Psoas muscle (tissue), 7 donors: ENCODE measurements at regions not wholly inside any gene's neighbourhood (a gene's known extent, or its start where the extent isn't known, plus 50 kb on each side); places are given as distances from the start of the nearest gene placed in this dataset.
"Not testable (repeated sequence)": the region's sequence is repeated elsewhere in the genome, so short reads cannot be mapped to it uniquely, and the experiment has no call there.

ENCODE experiments used
- ATAC-seq, 4 donors: fragments of 200-7000 bp; cut with Tn5 transposase; one replicate each; pipeline ENCODE4 v1.9.1; 2020; ENCODE audit warnings: moderate library complexity in 3 of 4, mild to moderate bottlenecking in 2 of 4
- DNase-seq, 2 donors: peaks; one replicate each; pipeline ENCODE4 v3.0.0-alpha.2; 2020
- H3K27ac ChIP-seq: fragments of 200-600 bp; one replicate; pipeline ENCODE4 v1.8.0; 2022
- H3K27me3 ChIP-seq, 3 donors: fragments of 200-600 bp in 1 of 3; one replicate each; pipeline versions ENCODE4 v1.6.1 to v1.8.0; 2013 to 2022; ENCODE audit warnings: low read length in 2 of 3, mild to moderate bottlenecking in 2 of 3, moderate library complexity in 1 of 3; ENCODE audit not compliant: insufficient read depth in 3 of 3
- H3K36me3 ChIP-seq, 2 donors: fragments of 200-600 bp in 1 of 2; one replicate each; pipeline versions ENCODE4 v1.6.1 to v1.8.0; 2013 to 2022; ENCODE audit warnings: low read depth in 1 of 2, mild to moderate bottlenecking in 1 of 2, moderate library complexity in 1 of 2; ENCODE audit not compliant: insufficient read depth in 1 of 2
- H3K4me1 ChIP-seq: fragments of 200-600 bp; one replicate; pipeline ENCODE4 v1.8.0; 2022
- H3K4me3 ChIP-seq: fragments of 200-600 bp; one replicate; pipeline ENCODE4 v1.8.0; 2022; ENCODE audit warnings: mild to moderate bottlenecking
- H3K9me3 ChIP-seq: fragments of 200-600 bp; one replicate; pipeline ENCODE4 v1.8.0; 2022
- WGBS, 3 donors: extraction: QIAGEN DNeasy Blood & Tissue Kit; methylation state at CpG; one replicate each; pipeline versions ENCODE4 v1.1.6 to v1.1.7; 2013; 5-methylcytosine and 5-hydroxymethylcytosine counted together
- intact Hi-C, 2 donors: fragments of 100-400 bp; cut with DNase I; formaldehyde crosslinking; loops; one replicate each; pipeline versions ENCODE4 v1.11.0 to v1.14.2; 2022
- TF ChIP-seq, protein P1 (sequence below): fragments of 200-600 bp; IDR thresholded peaks from one replicate; pipeline ENCODE4 v1.8.0; 2022; ENCODE audit warnings: antibody characterized with exemption
- donor health status: healthy with polysubstance abuse.
- donor health status: DM: no; HTN: no; CAD: no; lungs with moderate emphysema.
- donor health status: Bipolar disorder and iron deficiency.
- donor health status: healthy.
- donor health status: DM: yes; HTN: yes; CAD: no.
- donor health status: DM: no; HTN: no; CAD: no.
- donor health status: DM: yes; HTN: yes; CAD: no.

GRCh38 chr5:67857502-67857901 is 358.1 kb upstream of the PIK3R1 start:
- DNase-seq (no peak), ATAC-seq (no peak)
- WGBS, 3 donors: 91 to 97% (median 94%) methylated on average over 1 of the region's 1 CpG
- Histone ChIP-seq H3K27ac (no peak overlapping the region), H3K4me3 (no peak overlapping the region), H3K4me1 (no peaks in the 10 kb centered on the region), H3K27me3 (no peaks in the 10 kb centered on the region), H3K36me3 (no peaks in the 10 kb centered on the region), H3K9me3 (no peaks in the 10 kb centered on the region)
- intact Hi-C loops: no loop called here
- TF ChIP-seq, protein P1, sequence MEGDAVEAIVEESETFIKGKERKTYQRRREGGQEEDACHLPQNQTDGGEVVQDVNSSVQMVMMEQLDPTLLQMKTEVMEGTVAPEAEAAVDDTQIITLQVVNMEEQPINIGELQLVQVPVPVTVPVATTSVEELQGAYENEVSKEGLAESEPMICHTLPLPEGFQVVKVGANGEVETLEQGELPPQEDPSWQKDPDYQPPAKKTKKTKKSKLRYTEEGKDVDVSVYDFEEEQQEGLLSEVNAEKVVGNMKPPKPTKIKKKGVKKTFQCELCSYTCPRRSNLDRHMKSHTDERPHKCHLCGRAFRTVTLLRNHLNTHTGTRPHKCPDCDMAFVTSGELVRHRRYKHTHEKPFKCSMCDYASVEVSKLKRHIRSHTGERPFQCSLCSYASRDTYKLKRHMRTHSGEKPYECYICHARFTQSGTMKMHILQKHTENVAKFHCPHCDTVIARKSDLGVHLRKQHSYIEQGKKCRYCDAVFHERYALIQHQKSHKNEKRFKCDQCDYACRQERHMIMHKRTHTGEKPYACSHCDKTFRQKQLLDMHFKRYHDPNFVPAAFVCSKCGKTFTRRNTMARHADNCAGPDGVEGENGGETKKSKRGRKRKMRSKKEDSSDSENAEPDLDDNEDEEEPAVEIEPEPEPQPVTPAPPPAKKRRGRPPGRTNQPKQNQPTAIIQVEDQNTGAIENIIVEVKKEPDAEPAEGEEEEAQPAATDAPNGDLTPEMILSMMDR: no peak

DNA sequence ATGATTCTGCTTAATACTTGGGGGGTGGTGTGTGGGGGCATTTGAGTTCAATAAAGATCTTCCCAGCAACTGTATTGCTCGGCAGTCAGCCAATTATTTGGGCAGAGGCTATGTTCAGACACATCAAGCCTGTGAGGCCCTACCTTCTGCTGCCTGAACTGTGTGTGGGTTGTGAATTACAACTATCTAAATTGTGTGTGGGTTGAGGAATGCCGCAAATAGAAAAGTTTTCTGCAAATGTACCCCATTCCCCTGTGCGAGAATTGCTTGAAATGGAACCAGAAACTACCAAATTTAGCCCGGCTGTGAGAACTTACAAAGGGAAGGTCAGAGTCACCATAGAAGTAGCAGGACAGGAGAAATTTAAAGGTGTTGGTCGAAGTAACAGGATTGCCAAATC is 360.0 kb upstream of the PIK3R1 start:
- Histone ChIP-seq H3K27ac (no peak overlapping the region), H3K9me3 (no peaks in the 10 kb centered on the region), H3K27me3 (no peaks in the 10 kb centered on the region), H3K4me1 (no peaks in the 10 kb centered on the region), H3K4me3 (no peak overlapping the region), H3K36me3 (no peaks in the 10 kb centered on the region)
- no peak for ATAC-seq
- 69 to 85% (median 81%) methylated on average over 5 of the region's 5 CpGs for WGBS, 3 donors
- intact Hi-C loops: no loop called here
- TF ChIP-seq, protein P1: no peak
- no peak for DNase-seq

DNA sequence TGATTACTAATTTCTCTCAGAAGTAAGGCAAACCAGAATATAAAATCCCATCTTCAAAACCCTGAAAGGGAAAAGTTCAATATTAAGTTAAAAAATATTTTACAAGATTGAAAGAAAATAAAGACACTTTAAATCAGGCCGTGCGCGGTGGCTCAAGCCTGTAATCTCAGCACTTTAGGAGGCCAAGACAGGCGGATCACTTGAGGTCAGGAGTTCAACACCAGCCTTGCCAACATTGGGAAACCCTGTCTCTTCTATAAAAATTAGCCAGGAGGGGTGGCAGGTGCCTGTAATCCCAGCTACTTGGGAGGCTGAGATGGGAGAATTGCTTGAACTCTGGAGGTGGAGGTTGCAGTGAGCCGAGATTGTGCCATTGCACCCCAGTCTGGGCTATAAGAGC is 364.6 kb upstream of the PIK3R1 start:
- ATAC-seq, intact Hi-C loops, H3K4me3 ChIP-seq, DNase-seq, H3K4me1 ChIP-seq, H3K9me3 ChIP-seq, H3K27me3 ChIP-seq, H3K27ac ChIP-seq, H3K36me3 ChIP-seq: not testable (repeated sequence)
- WGBS, 3 donors: 55 to 78% (median 59%) methylated on average over 5 of the region's 5 CpGs

DNA sequence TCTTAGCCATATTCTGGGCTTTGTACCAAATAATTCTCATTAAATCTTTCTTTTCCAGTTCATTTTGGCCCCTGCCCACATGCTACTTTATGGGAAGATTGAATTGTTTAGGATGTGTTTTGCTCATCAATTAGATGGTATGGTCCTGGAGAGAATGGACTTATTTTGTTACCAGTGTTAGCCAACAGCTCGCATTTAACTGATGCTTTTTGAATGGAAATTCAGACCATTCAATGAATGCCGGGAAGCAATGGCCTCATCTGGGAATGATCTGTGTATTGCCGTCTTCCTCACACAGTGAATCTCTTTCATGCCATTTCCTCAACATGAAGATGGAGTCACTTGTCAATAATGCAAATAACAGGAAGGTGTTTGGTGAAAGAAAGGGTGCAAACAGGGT is 370.6 kb upstream of the PIK3R1 start:
- no peak overlapping the region for H3K27ac ChIP-seq
- no peaks in the 10 kb centered on the region for H3K9me3 ChIP-seq
- 80 to 87% (median 81%) methylated on average over 3 of the region's 3 CpGs for WGBS, 3 donors
- no peak for ATAC-seq
- H3K4me3 ChIP-seq: no peak overlapping the region
- intact Hi-C loops: no loop called here
- TF ChIP-seq, protein P1: no peak
- H3K36me3 ChIP-seq: no peaks in the 10 kb centered on the region
- no peaks in the 10 kb centered on the region for H3K4me1 ChIP-seq
- no peak for DNase-seq
- H3K27me3 ChIP-seq: no peaks in the 10 kb centered on the region

GRCh38 chr5:67842806-67843205 is 372.8 kb upstream of the PIK3R1 start:
- 52 to 64% (median 57%) methylated on average over 3 of the region's 3 CpGs for WGBS, 3 donors
- no peaks in the 10 kb centered on the region for H3K36me3 ChIP-seq
- H3K4me1 ChIP-seq: no peaks in the 10 kb centered on the region
- no peak overlapping the region for H3K4me3 ChIP-seq
- H3K9me3 ChIP-seq: no peaks in the 10 kb centered on the region
- no peaks in the 10 kb centered on the region for H3K27me3 ChIP-seq
- TF ChIP-seq, protein P1: no peak
- H3K27ac ChIP-seq: no peak overlapping the region
- intact Hi-C loops: no loop called here
- DNase-seq (no peak), ATAC-seq (no peak)

DNA sequence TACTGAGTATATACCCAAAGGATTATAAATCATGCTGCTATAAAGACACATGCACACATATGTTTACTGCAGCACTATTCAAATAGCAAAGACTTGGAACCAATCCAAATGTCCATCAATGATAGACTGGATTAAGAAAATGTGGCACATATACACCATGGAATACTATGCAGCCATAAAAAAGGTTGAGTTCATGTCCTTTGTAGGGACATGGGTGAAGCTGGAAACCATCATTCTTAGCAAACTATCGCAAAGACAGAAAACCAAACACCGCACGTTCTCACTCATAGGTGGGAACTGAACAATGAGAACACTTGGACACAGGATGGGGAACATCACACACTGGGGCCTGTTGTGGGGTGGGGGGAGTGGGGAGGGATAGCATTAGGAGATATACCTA is 378.3 kb upstream of the PIK3R1 start:
- intact Hi-C loops, H3K4me3 ChIP-seq, DNase-seq, H3K27ac ChIP-seq, ATAC-seq, H3K9me3 ChIP-seq, H3K36me3 ChIP-seq, H3K4me1 ChIP-seq, H3K27me3 ChIP-seq: not testable (repeated sequence)
- 92 to 98% (median 92%) methylated on average over 3 of the region's 3 CpGs for whole genome bisulfite sequencing, 3 donors

DNA sequence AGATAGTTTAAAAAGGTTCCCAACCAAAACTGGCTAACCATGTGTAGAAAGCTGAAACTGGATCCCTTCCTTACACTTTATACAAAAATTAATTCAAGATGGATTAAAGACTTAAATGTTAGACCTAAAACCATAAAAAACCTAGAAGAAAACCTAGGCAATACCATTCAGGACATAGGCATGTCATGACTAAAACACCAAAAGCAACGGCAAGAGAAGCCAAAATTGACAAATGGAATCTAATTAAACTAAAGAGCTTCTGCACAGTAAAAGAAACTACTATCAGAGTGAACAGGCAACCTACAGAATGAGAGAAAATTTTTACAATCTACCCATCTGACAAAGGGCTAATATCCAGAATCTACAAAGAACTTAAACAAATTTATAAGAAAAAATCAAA is 379.1 kb upstream of the PIK3R1 start:
- H3K36me3 ChIP-seq, ATAC-seq, H3K27ac ChIP-seq, H3K4me1 ChIP-seq, intact Hi-C loops, DNase-seq, H3K9me3 ChIP-seq, H3K4me3 ChIP-seq, H3K27me3 ChIP-seq: not testable (repeated sequence)
- 45 to 63% (median 57%) methylated on average over 1 of the region's 1 CpG for WGBS, 3 donors
